GM13977 (cell line): ENCODE measurements at regions not wholly inside any gene's neighbourhood (a gene's known extent, or its start where the extent isn't known, plus 50 kb on each side); places are given as distances from the start of the nearest gene placed in this dataset.

ENCODE experiments used
- DNase-seq: peaks from one replicate; pipeline ENCODE4 v3.0.0; 2012; ENCODE audit warnings: low spot score
- in situ Hi-C: fragments of 300-500 bp; cut with MboI; formaldehyde crosslinking; loops from one replicate; pipeline ENCODE4 v1.12.0; 2022; ENCODE audit warnings: low sequenced_read_pairs, low pct_unique_long_range_greater_than_20kb, mixed read lengths, inconsistent platforms; ENCODE audit not compliant: unreplicated experiment
- TF ChIP-seq, protein P1 (sequence below): IDR thresholded peaks from 2 replicates; pipeline ENCODE4 v1.5.1; 2012; ENCODE audit warnings: mild to moderate bottlenecking, control low read depth; ENCODE audit not compliant: insufficient read depth; ENCODE audit errors: extremely low read depth, missing control alignments

DNA sequence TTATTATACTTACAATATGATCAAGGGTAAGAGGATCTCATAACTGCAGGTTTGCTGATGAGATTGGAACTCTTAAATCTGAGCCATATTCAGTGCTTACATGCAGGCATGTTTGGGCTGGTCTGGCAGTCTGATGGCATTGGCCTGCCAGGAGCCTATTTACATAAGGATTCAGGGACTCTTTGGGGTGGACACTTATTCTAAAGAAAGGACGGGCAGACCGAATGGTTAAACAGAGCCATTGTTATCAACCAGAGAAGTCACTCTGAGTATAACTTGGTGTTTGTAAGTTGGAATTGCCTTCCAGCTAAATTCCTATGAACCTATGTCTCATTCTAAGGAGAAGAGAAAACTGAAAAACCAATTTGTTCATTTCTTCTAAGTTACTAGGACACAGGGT lies 932.8 kb downstream of the IGSF11 start:
- TF ChIP-seq, protein P1, sequence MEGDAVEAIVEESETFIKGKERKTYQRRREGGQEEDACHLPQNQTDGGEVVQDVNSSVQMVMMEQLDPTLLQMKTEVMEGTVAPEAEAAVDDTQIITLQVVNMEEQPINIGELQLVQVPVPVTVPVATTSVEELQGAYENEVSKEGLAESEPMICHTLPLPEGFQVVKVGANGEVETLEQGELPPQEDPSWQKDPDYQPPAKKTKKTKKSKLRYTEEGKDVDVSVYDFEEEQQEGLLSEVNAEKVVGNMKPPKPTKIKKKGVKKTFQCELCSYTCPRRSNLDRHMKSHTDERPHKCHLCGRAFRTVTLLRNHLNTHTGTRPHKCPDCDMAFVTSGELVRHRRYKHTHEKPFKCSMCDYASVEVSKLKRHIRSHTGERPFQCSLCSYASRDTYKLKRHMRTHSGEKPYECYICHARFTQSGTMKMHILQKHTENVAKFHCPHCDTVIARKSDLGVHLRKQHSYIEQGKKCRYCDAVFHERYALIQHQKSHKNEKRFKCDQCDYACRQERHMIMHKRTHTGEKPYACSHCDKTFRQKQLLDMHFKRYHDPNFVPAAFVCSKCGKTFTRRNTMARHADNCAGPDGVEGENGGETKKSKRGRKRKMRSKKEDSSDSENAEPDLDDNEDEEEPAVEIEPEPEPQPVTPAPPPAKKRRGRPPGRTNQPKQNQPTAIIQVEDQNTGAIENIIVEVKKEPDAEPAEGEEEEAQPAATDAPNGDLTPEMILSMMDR, result no peak
- in situ Hi-C loops, result no loop called here
- DNase-seq, result no peak

GRCh38 chr3:118102737-118103136 lies 931.9 kb downstream of the IGSF11 start:
- TF ChIP-seq, protein P1, result no peak
- no peak for DNase-seq
- in situ Hi-C loops, result no loop called here

GRCh38 chr3:118108201-118108600 lies 926.4 kb downstream of the IGSF11 start:
- no peak for DNase-seq
- TF ChIP-seq, protein P1, result no peak
- in situ Hi-C loops, result no loop called here

DNA sequence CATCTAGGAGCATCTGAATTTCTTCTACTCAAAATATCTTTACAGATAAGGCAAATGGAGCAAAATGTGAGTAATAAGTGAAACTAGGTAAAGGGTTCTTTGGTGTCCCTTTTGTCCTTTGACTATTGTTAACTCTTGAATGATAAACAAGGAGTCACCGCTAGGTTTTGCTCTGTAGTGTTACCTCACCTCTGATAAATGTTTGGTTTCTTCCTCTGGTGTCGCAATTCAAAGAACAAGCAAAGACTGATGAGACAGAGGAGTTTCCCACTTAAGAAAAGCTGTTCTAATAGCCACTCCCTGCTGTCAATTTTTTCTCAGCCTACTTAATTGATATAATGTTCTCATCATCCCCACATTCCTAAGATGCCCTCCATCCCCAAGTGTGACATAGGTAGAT lies 925.9 kb downstream of the IGSF11 start:
- DNase-seq, result no peak
- in situ Hi-C loops, result no loop called here
- TF ChIP-seq, protein P1, result no peak

DNA sequence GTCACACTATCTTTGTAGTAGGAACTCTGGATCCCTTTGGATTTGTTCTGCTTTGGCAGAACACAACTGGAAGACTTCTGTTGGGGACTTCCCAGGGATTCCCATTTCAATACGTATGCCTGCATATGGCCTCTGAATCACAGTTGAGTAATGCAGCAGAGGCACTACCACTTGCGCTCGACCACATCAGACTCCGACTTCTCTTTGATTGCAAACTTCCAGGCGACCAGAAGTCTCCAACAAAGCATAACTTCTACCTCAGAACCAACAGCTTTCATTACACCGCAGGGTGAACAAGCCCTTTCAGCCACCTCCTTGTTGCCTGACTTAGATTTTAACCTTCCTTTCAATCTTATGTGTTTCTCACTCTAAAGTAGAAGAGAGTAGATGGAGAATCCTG lies 924.4 kb downstream of the IGSF11 start:
- TF ChIP-seq, protein P1, result no peak
- DNase-seq, result no peak
- in situ Hi-C loops, result no loop called here

GRCh38 chr3:118116991-118117390 lies 917.7 kb downstream of the IGSF11 start:
- in situ Hi-C loops, result no loop called here
- no peak for DNase-seq
- TF ChIP-seq, protein P1, result no peak

DNA sequence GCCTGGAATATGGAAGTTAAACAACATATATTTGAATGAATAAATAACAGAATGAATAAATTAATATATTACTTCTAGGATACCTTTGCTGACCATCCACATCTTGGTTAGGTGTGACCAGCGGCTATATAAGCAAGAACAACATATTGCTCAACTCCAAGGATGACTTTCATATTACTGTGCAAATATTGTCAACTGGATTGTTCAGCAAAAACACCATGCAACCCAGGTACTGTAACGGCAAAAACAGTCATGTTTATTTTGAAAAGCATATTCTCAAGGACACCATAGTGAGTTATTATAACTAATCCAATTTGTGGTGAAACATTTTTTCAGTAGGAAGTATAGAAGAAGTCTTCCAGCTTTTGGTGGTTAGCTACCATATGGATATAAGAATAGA lies 907.9 kb downstream of the IGSF11 start:
- in situ Hi-C loops, result no loop called here
- no peak for DNase-seq
- TF ChIP-seq, protein P1, result no peak
